ENCODE measurements at regions not wholly inside any gene's neighbourhood (a gene's known extent, or its start where the extent isn't known, plus 50 kb on each side); places are given as distances from the start of the nearest gene placed in this dataset.

GRCh38 chr4:122249357-122249756 lies 97.2 kb downstream of the BLTP1 start:
- TF ChIP-seq CREB5 (CRISPR knock-in tag; IDR thresholded peaks at IDR 0.05; ENCODE audit: low read depth) (no peak), PPARA (CRISPR knock-in tag; IDR thresholded peaks at IDR 0.05; ENCODE audit: borderline replicate concordance) (no peak), TOX (CRISPR knock-in tag; IDR thresholded peaks at IDR 0.05; ENCODE audit: borderline replicate concordance) (no peak), ZFP3 (CRISPR knock-in tag; IDR thresholded peaks at IDR 0.05) (no peak), ISL1 (CRISPR knock-in tag; IDR thresholded peaks at IDR 0.05) (no peak), ZNF70 (CRISPR knock-in tag; IDR thresholded peaks at IDR 0.05) (no peak), ZC3H10 (CRISPR knock-in tag; IDR thresholded peaks at IDR 0.05) (no peak), TSHZ2 (CRISPR knock-in tag; IDR thresholded peaks at IDR 0.05) (no peak), ZNF8 (CRISPR knock-in tag; IDR thresholded peaks at IDR 0.05) (no peak), PATZ1 (CRISPR knock-in tag; IDR thresholded peaks at IDR 0.05; ENCODE audit: borderline replicate concordance) (no peak)

Data from SK-N-SH treated with all-trans-retinoic acid at 6 μM for 48 hours (cell line).